Stimulated activated CD4-positive, alpha-beta T cell treated with anti-CD3 and anti-CD28 coated beads, Interleukin-4, amount 100 ng/mL, for 4 hours (primary cell): ENCODE measurements at regions not wholly inside any gene's neighbourhood (a gene's known extent, or its start where the extent isn't known, plus 50 kb on each side); places are given as distances from the start of the nearest gene placed in this dataset.
"Not testable (repeated sequence)": the region's sequence is repeated elsewhere in the genome, so short reads cannot be mapped to it uniquely, and the experiment has no call there.

ENCODE experiments used
- DNase-seq, 2 experiments: peaks; one replicate each; pipeline ENCODE4 v3.0.0-alpha.2; 2020

- no peak for DNase-seq
These were observed 129.8 kb downstream of the SEC23A start for GRCh38 chr14:38973083-38973700.

- DNase-seq, result no peak
These were observed 130.5 kb downstream of the SEC23A start for GRCh38 chr14:38972511-38972910.

- no peak for DNase-seq
These were observed 131.6 kb downstream of the SEC23A start for GRCh38 chr14:38971258-38971921.

GRCh38 chr14:38964630-38965029 lies 138.4 kb downstream of the SEC23A start:
- DNase-seq, result no peak

GRCh38 chr14:38960946-38961531 lies 142.0 kb downstream of the SEC23A start:
- no peak for DNase-seq

- no peak for DNase-seq
These were observed 144.0 kb downstream of the SEC23A start for GRCh38 chr14:38959021-38959420.

- no peak for DNase-seq
These were observed 144.4 kb downstream of the SEC23A start for GRCh38 chr14:38958589-38958988.

GRCh38 chr14:38951451-38951850 lies 151.6 kb downstream of the SEC23A start:
- no peak for DNase-seq

- DNase-seq, result no peak
These were observed 152.4 kb downstream of the SEC23A start for GRCh38 chr14:38950676-38951075.

- DNase-seq, result no peak
These were observed 154.5 kb downstream of the SEC23A start for GRCh38 chr14:38948576-38948975.

- DNase-seq, result no peak
These were observed 154.9 kb downstream of the SEC23A start for GRCh38 chr14:38948171-38948570.

GRCh38 chr14:38947343-38947742 lies 155.7 kb downstream of the SEC23A start:
- no peak for DNase-seq

- DNase-seq, result no peak
These were observed 158.3 kb downstream of the SEC23A start for GRCh38 chr14:38944691-38945090.

GRCh38 chr14:38941488-38941887 lies 161.5 kb downstream of the SEC23A start:
- no peak for DNase-seq

GRCh38 chr14:38932653-38933000 lies 170.4 kb downstream of the SEC23A start:
- not testable (repeated sequence) for DNase-seq

GRCh38 chr14:38931969-38932652 lies 170.9 kb downstream of the SEC23A start:
- DNase-seq, result no peak

GRCh38 chr14:38930898-38931297 lies 172.1 kb downstream of the SEC23A start:
- DNase-seq, result no peak

GRCh38 chr14:38930022-38930421 lies 173.0 kb downstream of the SEC23A start:
- DNase-seq, result no peak

GRCh38 chr14:38929416-38929815 lies 173.6 kb downstream of the SEC23A start:
- DNase-seq, result no peak

- DNase-seq, result not testable (repeated sequence)
These were observed 181.1 kb downstream of the SEC23A start for GRCh38 chr14:38921893-38922292.

GRCh38 chr14:38915125-38915524 lies 187.9 kb downstream of the SEC23A start:
- no peak for DNase-seq

GRCh38 chr14:38910092-38910491 lies 192.9 kb downstream of the SEC23A start:
- DNase-seq, result no peak

- no peak for DNase-seq
These were observed 198.1 kb downstream of the SEC23A start for GRCh38 chr14:38904959-38905358.

GRCh38 chr14:38901791-38902190 lies 201.2 kb downstream of the SEC23A start:
- no peak for DNase-seq
